Epithelial cell of esophagus (primary cell): ENCODE measurements at regions not wholly inside any gene's neighbourhood (a gene's known extent, or its start where the extent isn't known, plus 50 kb on each side); places are given as distances from the start of the nearest gene placed in this dataset.
A peak's percentile ranks its signal among the peaks of the same experiment; 100 is the strongest.

Experiments used
- DNase-seq: peaks from one replicate; pipeline ENCODE4 v3.0.0; 2010; ENCODE audit warnings: low read depth
- H3K4me3 ChIP-seq: 2 replicates; pipeline ENCODE4 v1.5.1; 2011; ENCODE audit warnings: mild to moderate bottlenecking, low read length, control low read depth
- CTCF ChIP-seq: IDR thresholded peaks from 2 replicates; pipeline ENCODE4 v1.5.1; 2011; ENCODE audit warnings: low read depth, mild to moderate bottlenecking, low read length, control low read depth, inconsistent platforms; ENCODE audit not compliant: insufficient read depth; ENCODE audit errors: missing control alignments

- TF ChIP-seq CTCF: no peak
- no peak overlapping the region for H3K4me3 ChIP-seq
- DNase-seq: no peak
Measured at GRCh38 chr13:76406243-76406642, 480.0 kb downstream of the KCTD12 start.

GRCh38 chr13:76398425-76398824, 487.8 kb downstream of the KCTD12 start:
- no peak overlapping the region for H3K4me3 ChIP-seq
- TF ChIP-seq CTCF: no peak
- DNase-seq: peak; percentile 6

GRCh38 chr13:76397413-76397812, 488.8 kb downstream of the KCTD12 start:
- no peak for DNase-seq
- no peak for TF ChIP-seq CTCF
- no peak overlapping the region for H3K4me3 ChIP-seq

GRCh38 chr13:76389321-76389720, 496.9 kb downstream of the KCTD12 start:
- TF ChIP-seq CTCF: no peak
- no peak overlapping the region for H3K4me3 ChIP-seq
- peak; percentile 66 for DNase-seq

- no peak overlapping the region for H3K4me3 ChIP-seq
- TF ChIP-seq CTCF: no peak
- DNase-seq: peak; percentile 11
Measured at GRCh38 chr13:76387566-76387965, 498.6 kb downstream of the KCTD12 start.

- H3K4me3 ChIP-seq: no peak overlapping the region
- TF ChIP-seq CTCF: no peak
- DNase-seq: no peak
Measured at GRCh38 chr13:76386321-76386720, 499.9 kb downstream of the KCTD12 start.

- DNase-seq: peak; percentile 25
- H3K4me3 ChIP-seq: no peak overlapping the region
- no peak for TF ChIP-seq CTCF
Measured at GRCh38 chr13:76385586-76385985, 500.6 kb downstream of the KCTD12 start.
